ENCODE measurements at regions not wholly inside any gene's neighbourhood (a gene's known extent, or its start where the extent isn't known, plus 50 kb on each side); places are given as distances from the start of the nearest gene placed in this dataset.
"Not testable (repeated sequence)": the region's sequence is repeated elsewhere in the genome, so short reads cannot be mapped to it uniquely, and the experiment has no call there.

GRCh38 chr3:177405191-177405672, 207.9 kb upstream of the TBL1XR1 start:
- no peak for DNase-seq

- DNase-seq = no peak
Measured at GRCh38 chr3:177410730-177411129, 213.4 kb upstream of the TBL1XR1 start.

GRCh38 chr3:177411201-177411600, 213.9 kb upstream of the TBL1XR1 start:
- no peak for DNase-seq

- DNase-seq = not testable (repeated sequence)
Measured at GRCh38 chr3:177412677-177413170, 215.4 kb upstream of the TBL1XR1 start.

GRCh38 chr3:177414093-177414492, 216.8 kb upstream of the TBL1XR1 start:
- no peak for DNase-seq

- DNase-seq = no peak
Measured at GRCh38 chr3:177418787-177419186, 221.5 kb upstream of the TBL1XR1 start.

GRCh38 chr3:177419904-177420601, 222.8 kb upstream of the TBL1XR1 start:
- DNase-seq = no peak

- DNase-seq = no peak
Measured at GRCh38 chr3:177420651-177421480, 223.6 kb upstream of the TBL1XR1 start.

- DNase-seq = no peak
Measured at GRCh38 chr3:177421481-177421785, 224.2 kb upstream of the TBL1XR1 start.

GRCh38 chr3:177424521-177424920, 227.2 kb upstream of the TBL1XR1 start:
- DNase-seq = no peak

- DNase-seq = no peak
Measured at GRCh38 chr3:177425042-177425441, 227.8 kb upstream of the TBL1XR1 start.

- DNase-seq = no peak
Measured at GRCh38 chr3:177426106-177426877, 229.0 kb upstream of the TBL1XR1 start.

- peak; percentile 46 for DNase-seq
Measured at GRCh38 chr3:177426878-177427495, 229.7 kb upstream of the TBL1XR1 start.

- no peak for DNase-seq
Measured at GRCh38 chr3:177427540-177427939, 230.3 kb upstream of the TBL1XR1 start.

- no peak for DNase-seq
Measured at GRCh38 chr3:177429079-177429478, 231.8 kb upstream of the TBL1XR1 start.

- no peak for DNase-seq
Measured at GRCh38 chr3:177429771-177430170, 232.5 kb upstream of the TBL1XR1 start.

GRCh38 chr3:177430653-177431052, 233.4 kb upstream of the TBL1XR1 start:
- no peak for DNase-seq

GRCh38 chr3:177431525-177432176, 234.4 kb upstream of the TBL1XR1 start:
- no peak for DNase-seq

- no peak for DNase-seq
Measured at GRCh38 chr3:177435301-177435700, 238.0 kb upstream of the TBL1XR1 start.

GRCh38 chr3:177437513-177438337, 240.4 kb upstream of the TBL1XR1 start:
- no peak for DNase-seq

GRCh38 chr3:177438596-177439220, 241.4 kb upstream of the TBL1XR1 start:
- DNase-seq = no peak
